Heart right ventricle (tissue), 16 donors: ENCODE measurements at regions not wholly inside any gene's neighbourhood (a gene's known extent, or its start where the extent isn't known, plus 50 kb on each side); places are given as distances from the start of the nearest gene placed in this dataset.

ENCODE experiments used
- ATAC-seq, 8 donors: fragments of 200-7000 bp; cut with Tn5 transposase; one replicate each; pipeline ENCODE4 v1.9.1; 2020; ENCODE audit warnings: mild to moderate bottlenecking in 8 of 8, moderate library complexity in 8 of 8, moderate number of reproducible peaks in 1 of 8
- DNase-seq, 2 donors: peaks; one replicate each; pipeline ENCODE4 v3.0.0-alpha.2; 2020
- H3K27ac ChIP-seq, 10 donors: fragments of 200-600 bp; sonication (generic) in 2 of 10; one replicate each; pipeline versions ENCODE4 v1.5.0 to v1.8.0; 2020 to 2022; ENCODE audit warnings: mild to moderate bottlenecking in 3 of 10
- H3K27me3 ChIP-seq, 7 donors: fragments of 200-600 bp; one replicate each; pipeline ENCODE4 v1.8.0; 2021 to 2022; ENCODE audit warnings: mild to moderate bottlenecking in 2 of 7
- H3K36me3 ChIP-seq, 9 donors: fragments of 200-600 bp; sonication (generic) in 1 of 9; one replicate each; pipeline versions ENCODE4 v1.5.0 to v1.8.0; 2020 to 2022; ENCODE audit warnings: mild to moderate bottlenecking in 2 of 9
- H3K4me1 ChIP-seq, 9 donors: fragments of 200-600 bp; sonication (generic) in 1 of 9; one replicate each; pipeline versions ENCODE4 v1.5.0 to v1.8.0; 2020 to 2022; ENCODE audit warnings: mild to moderate bottlenecking in 4 of 9
- H3K4me3 ChIP-seq, 10 donors: fragments of 200-600 bp; sonication (generic) in 2 of 10; one replicate each; pipeline versions ENCODE4 v1.5.0 to v1.8.0; 2020 to 2022; ENCODE audit warnings: mild to moderate bottlenecking in 7 of 10, moderate library complexity in 2 of 10
- H3K9me3 ChIP-seq, 11 donors: fragments of 200-600 bp in 10 of 11; sonication (generic) in 2 of 11; one replicate each; pipeline versions ENCODE4 v1.5.0 to v1.8.0; 2013 to 2022; ENCODE audit warnings: mild to moderate bottlenecking in 2 of 11, control low read depth in 1 of 11, moderate library complexity in 1 of 11
- WGBS, 2 donors: extraction: QIAGEN DNeasy Blood & Tissue Kit; methylation state at CpG; one replicate each; pipeline ENCODE4 v1.1.7; 2013; ENCODE audit warnings: inconsistent platforms in 1 of 2; 5-methylcytosine and 5-hydroxymethylcytosine counted together
- intact Hi-C, 10 donors: fragments of 100-400 bp; cut with DNase I; formaldehyde crosslinking; loops; one replicate each; pipeline versions ENCODE4 v1.11.1 to v1.14.2; 2022
- TF ChIP-seq, protein P1 (sequence below), 9 donors: fragments of 200-600 bp; sonication (generic) in 2 of 9; IDR thresholded peaks; one replicate each; pipeline versions ENCODE4 v1.5.0 to v1.8.0; 2021 to 2022; ENCODE audit warnings: antibody characterized with exemption in 9 of 9, mild to moderate bottlenecking in 5 of 9, moderate library complexity in 1 of 9
- donor health status: Arrhythmogenic right ventricular cardiomyopathy.
- donor health status: ischemic (EF 13 %, LVEDD 7.1; RV severe dilation, severe dysfunction).
- donor health status: healthy with polysubstance abuse.
- donor health status: DM: no; HTN: yes; CAD: no.
- donor health status: DM: no; HTN: no; CAD: no.
- donor health status: ischemic (EF 25% LVEDD 6.9; RV normal size, moderate dysfunction).
- donor health status: ischemic (EF 25% LVEDD 5.7; RV mildly dilated, moderate dysfunction).
- donor health status: healthy.
- donor health status: DM: yes; HTN: yes; CAD: no.
- donor health status: Ischemic cardiomyopathy.
- donor health status: ischemic (EF 35%, LVEDD 5.7; RV mildly dilated, moderate dysfunction).
- donor health status: nonischemic (EF 11% LVEDD 7.7; RV severe dilation, severe dysfunction).
- donor health status: DM: yes; HTN: yes; CAD: no.
- donor health status: PGD.
- donor health status: ischemic (EF 29% LVEDD 5.4; RV normal size, mild dysfunction).
- donor health status: nonischemic (EF 23%, LVEDD 6.1; RV moderate dilation, normal function).

DNA sequence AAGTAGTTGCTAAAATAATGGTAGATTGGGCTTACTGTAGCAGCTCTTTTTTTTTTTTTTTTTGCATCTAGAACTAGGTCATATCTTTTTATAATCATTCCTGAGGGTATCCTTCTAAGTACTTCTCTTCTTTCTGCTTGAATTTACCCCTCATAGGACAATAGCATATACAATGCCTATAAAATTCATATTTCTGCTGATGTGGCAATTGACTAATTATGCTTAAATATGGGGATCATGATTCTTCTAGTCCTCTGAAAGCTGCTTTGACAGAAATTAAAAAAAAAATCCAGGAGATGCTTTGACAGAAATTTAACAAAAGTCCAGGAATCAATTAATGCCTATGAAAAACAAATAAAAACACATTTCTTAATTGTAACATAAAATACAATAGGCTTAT is 358.4 kb downstream of the CCDC85A start:
- Histone ChIP-seq H3K27me3 (no peaks in the 10 kb centered on the region), H3K9me3 (peaks cover 0 to 7% (median 0%) of the 10 kb centered on the region in 11 donors), H3K27ac (no peak overlapping the region), H3K4me1 (peaks cover 0 to 5% (median 0%) of the 10 kb centered on the region in 9 donors), H3K36me3 (no peaks in the 10 kb centered on the region), H3K4me3 (no peak overlapping the region)
- DNase-seq (no peak), ATAC-seq (no peak)
- TF ChIP-seq, protein P1, sequence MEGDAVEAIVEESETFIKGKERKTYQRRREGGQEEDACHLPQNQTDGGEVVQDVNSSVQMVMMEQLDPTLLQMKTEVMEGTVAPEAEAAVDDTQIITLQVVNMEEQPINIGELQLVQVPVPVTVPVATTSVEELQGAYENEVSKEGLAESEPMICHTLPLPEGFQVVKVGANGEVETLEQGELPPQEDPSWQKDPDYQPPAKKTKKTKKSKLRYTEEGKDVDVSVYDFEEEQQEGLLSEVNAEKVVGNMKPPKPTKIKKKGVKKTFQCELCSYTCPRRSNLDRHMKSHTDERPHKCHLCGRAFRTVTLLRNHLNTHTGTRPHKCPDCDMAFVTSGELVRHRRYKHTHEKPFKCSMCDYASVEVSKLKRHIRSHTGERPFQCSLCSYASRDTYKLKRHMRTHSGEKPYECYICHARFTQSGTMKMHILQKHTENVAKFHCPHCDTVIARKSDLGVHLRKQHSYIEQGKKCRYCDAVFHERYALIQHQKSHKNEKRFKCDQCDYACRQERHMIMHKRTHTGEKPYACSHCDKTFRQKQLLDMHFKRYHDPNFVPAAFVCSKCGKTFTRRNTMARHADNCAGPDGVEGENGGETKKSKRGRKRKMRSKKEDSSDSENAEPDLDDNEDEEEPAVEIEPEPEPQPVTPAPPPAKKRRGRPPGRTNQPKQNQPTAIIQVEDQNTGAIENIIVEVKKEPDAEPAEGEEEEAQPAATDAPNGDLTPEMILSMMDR (IDR thresholded peaks at IDR 0.05): no peak
- intact Hi-C loops: no loop called here

DNA sequence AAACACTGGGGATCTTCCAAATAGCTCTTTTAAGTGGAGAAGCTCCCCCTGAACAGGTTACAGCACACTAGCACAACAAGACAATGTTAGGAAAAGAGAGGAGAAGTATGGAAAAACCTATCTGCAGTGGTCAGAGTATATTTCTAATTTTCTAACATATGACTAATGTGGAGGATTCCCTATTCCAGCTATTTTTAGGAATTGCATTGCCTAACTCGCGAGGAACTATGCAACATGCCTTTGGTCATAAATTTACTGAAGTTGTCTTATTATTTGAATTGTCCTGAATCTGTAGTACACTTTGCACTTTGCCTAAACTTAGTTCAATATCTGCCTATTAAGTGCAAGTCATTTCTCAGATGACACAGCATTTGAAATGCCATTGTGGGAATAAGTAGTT is 381.4 kb downstream of the CCDC85A start:
- DNase-seq (no peak), ATAC-seq (no peak)
- no peaks in the 10 kb centered on the region for H3K9me3 ChIP-seq
- 63 to 83% methylated on average over 2 of the region's 2 CpGs for WGBS, 2 donors
- TF ChIP-seq, protein P1 (IDR thresholded peaks at IDR 0.05): no peak
- no peak overlapping the region for H3K27ac ChIP-seq
- intact Hi-C loops: no loop called here
- no peaks in the 10 kb centered on the region for H3K4me1 ChIP-seq
- H3K4me3 ChIP-seq: no peak overlapping the region
- H3K36me3 ChIP-seq: no peaks in the 10 kb centered on the region
- H3K27me3 ChIP-seq: no peaks in the 10 kb centered on the region

DNA sequence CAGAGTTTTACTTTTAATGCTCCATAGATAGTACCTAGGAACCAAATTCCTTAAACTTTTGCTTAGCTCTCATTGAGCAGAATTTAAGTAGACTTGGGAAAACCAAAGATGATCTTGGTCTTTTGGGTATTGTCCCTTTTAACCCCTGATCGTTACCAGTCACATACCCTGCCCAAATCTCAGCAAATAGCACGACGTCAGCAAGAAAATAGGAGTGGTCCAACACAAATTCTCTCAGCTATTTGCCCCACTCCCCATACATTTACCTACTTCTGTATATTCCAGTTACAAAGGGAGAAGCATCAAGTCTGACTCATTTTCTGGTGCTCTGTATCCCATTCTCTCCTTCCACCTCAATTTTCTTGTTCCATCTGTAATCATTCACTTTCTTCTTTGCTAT is 387.3 kb downstream of the CCDC85A start:
- DNase-seq (no peak), ATAC-seq (no peak)
- Histone ChIP-seq H3K27me3 (no peaks in the 10 kb centered on the region), H3K9me3 (peaks cover 0 to 18% (median 5%) of the 10 kb centered on the region in 11 donors), H3K4me1 (no peaks in the 10 kb centered on the region), H3K27ac (no peak overlapping the region), H3K36me3 (no peaks in the 10 kb centered on the region), H3K4me3 (no peak overlapping the region)
- TF ChIP-seq, protein P1 (IDR thresholded peaks at IDR 0.05): no peak
- 81 to 89% methylated on average over 3 of the region's 3 CpGs for WGBS, 2 donors
- intact Hi-C loops: loop anchor here in 1 of 10 donors (5.0 kb wide), 1 partner anchor 1206 kb away; no protein-coding TSS in a partner anchor

DNA sequence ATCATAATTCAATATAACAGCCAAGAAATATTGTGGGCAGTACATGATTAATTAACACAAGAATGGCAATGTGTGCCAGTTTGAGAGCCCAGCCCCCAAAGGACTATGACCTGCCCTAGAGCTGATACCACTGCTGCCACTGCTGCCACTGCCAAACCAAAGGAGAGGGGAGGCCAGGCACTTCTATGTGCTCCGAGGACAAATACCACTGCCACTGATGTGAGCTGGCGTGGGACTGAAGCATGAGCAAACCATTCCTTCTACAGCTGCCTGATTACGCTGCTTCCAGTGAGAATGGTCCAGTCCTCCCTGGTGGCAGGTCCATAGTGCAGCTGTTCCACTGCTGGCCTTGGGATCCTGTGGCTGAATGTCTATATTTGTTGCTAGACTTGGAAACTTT is 392.2 kb downstream of the CCDC85A start:
- H3K36me3 ChIP-seq: no peaks in the 10 kb centered on the region
- H3K4me1 ChIP-seq: no peaks in the 10 kb centered on the region
- no peaks in the 10 kb centered on the region for H3K27me3 ChIP-seq
- DNase-seq (no peak), ATAC-seq (no peak)
- no peak overlapping the region for H3K27ac ChIP-seq
- H3K4me3 ChIP-seq: no peak overlapping the region
- TF ChIP-seq, protein P1 (IDR thresholded peaks at IDR 0.05): no peak
- WGBS, 2 donors: 86 to 91% methylated on average over 3 of the region's 3 CpGs
- peaks cover 0 to 41% (median 12%) of the 10 kb centered on the region in 11 donors for H3K9me3 ChIP-seq
- intact Hi-C loops: no loop called here
